ENCODE measurements at regions not wholly inside any gene's neighbourhood (a gene's known extent, or its start where the extent isn't known, plus 50 kb on each side); places are given as distances from the start of the nearest gene placed in this dataset.

GRCh38 chr12:92463171-92463570 is 239.6 kb upstream of the PLEKHG7 start:
- no peak for DNase-seq (ENCODE audit: low read depth)

- no peak for DNase-seq (ENCODE audit: low read depth)
Measured at GRCh38 chr12:92462527-92462926, 240.3 kb upstream of the PLEKHG7 start.

- DNase-seq (ENCODE audit: low read depth) = no peak
Measured at GRCh38 chr12:92462049-92462448, 240.7 kb upstream of the PLEKHG7 start.

DNA sequence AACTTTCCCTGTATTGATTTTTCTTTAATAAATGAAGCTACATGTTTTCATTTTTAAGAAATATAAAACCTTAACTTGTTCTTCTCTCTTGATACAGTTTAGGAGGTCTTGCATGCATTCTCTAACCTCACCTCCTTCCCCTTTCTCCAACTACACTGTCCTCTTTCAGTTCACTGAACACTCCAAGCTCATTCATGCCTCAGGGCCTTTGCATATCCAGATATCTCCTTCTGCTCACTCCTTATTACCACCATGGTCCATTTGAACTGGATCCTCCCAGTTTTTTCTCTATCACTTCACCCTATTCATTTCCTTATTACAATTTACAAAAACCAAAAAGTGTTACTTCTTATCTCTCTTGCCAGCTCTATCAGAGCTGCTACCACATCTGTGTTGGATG is 242.9 kb upstream of the PLEKHG7 start:
- no peak for DNase-seq (ENCODE audit: low read depth)

DNA sequence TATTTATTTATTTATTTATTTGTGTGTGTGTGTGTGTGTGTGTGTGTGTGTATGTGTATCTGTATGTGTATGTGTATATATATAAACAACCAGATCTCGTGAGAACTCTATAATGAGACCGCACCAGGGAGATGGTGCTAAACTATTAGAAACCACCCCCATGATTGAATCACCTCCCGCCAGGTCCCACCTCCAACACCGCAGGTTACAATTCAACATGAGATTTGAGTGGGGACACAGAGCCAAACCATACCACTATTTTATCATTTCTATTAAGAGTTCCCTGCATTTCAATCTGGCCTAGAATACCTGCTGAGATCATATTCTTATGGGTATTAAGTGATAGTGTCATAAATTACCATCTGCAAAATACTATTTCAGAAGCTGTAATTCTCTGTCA is 243.8 kb upstream of the PLEKHG7 start:
- no peak for DNase-seq (ENCODE audit: low read depth)

- DNase-seq (ENCODE audit: low read depth) = no peak
Measured at GRCh38 chr12:92457458-92458180, 245.2 kb upstream of the PLEKHG7 start.

GRCh38 chr12:92452763-92453162 is 250.0 kb upstream of the PLEKHG7 start:
- DNase-seq (ENCODE audit: low read depth) = no peak

DNA sequence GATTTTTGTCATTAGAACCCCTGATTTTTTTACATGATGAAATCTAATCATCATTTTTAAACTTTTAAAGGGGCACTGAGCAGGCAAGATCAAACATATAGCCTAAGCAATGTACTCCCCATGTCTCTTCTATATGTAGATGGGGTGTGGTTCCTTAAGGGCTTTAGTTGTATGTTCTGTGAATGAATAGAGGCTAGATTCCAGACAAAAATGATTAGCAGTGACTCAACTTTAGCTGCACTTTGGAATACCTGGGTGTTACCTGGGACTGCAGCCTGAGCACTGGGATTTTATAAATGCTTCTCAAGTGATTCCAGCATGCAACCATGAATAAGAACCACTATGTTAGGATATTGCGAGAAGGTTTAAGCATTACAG is 256.7 kb upstream of the PLEKHG7 start:
- no peak for DNase-seq (ENCODE audit: low read depth)

GRCh38 chr12:92445253-92446082 is 257.3 kb upstream of the PLEKHG7 start:
- DNase-seq (ENCODE audit: low read depth) = no peak

GRCh38 chr12:92444763-92445162 is 258.0 kb upstream of the PLEKHG7 start:
- DNase-seq (ENCODE audit: low read depth) = no peak

- DNase-seq (ENCODE audit: low read depth) = no peak
Measured at GRCh38 chr12:92442782-92443181, 260.0 kb upstream of the PLEKHG7 start.

GRCh38 chr12:92440072-92440471 is 262.7 kb upstream of the PLEKHG7 start:
- no peak for DNase-seq (ENCODE audit: low read depth)

- no peak for DNase-seq (ENCODE audit: low read depth)
Measured at GRCh38 chr12:92439420-92439805, 263.4 kb upstream of the PLEKHG7 start.

- no peak for DNase-seq (ENCODE audit: low read depth)
Measured at GRCh38 chr12:92438641-92439419, 264.0 kb upstream of the PLEKHG7 start.

DNA sequence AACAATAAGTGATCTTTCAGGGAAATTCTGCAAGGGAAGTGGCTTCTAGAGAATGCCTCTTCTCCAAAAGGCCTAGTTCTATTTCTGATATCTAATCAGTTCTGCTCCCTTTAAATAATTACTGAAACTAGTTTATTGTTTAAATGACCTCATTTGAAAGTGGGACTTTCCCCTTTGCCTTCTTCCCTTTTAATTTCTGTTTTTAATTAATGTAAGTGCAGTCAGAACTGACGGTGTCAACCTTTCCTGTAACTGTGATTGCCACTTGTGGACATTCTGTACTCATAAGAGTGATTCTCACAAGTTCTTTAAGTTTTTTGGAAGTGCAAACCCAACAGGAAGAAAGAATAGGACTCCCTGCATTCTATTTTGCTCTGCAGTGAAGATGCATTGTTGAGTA is 265.3 kb upstream of the PLEKHG7 start:
- no peak for DNase-seq (ENCODE audit: low read depth)

DNA sequence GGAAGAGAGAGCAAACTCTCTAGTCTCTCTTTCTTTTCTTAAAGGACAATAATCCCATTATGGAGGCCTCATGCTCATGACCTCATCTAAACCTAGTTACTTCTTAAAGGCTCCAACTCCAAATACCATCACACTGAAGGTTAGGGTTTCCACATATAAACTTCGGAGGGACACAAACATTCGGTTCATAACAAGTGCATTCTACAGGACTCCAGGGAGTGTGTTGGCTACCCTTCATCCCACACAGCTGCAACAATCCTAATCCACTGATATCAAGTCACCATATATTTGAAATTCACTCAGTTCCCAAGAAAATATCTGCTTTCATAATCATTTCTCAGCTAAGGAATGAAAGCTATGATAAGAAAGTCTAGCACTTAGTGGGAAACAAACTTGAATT is 265.9 kb upstream of the PLEKHG7 start:
- no peak for DNase-seq (ENCODE audit: low read depth)

- DNase-seq (ENCODE audit: low read depth) = no peak
Measured at GRCh38 chr12:92434607-92435025, 268.2 kb upstream of the PLEKHG7 start.

DNA sequence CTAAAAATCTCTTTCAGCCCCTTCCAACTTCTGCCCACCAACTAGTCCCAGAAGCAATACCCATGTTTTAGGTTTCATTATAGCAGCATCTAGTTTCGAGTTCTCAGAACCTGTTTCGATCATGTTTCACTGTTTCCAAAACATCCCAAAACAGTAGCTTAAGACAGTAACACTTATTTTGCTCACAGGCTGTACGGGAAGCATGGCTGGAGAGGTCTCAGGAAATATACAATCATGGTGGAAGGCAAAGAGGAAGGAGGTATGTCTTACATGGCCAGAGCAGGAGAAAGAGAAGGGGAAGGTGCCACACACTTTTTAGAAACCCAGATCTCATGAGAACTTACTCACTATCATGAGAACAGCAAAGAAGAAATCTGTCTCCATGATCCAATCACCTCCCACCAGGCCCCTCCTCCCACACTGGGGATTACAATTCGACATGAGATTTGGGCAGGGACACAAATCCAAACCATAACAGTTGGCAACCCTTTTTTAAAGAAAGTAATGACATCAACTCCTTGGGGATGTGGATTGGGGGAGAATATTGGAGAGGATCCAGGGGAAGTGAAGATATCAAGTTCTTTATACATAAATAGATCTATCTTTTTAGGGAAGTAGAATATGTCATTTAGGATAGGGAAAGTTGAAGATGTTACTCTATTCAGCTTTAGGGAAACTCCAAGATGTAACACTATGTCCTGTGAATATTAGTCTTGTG is 269.9 kb upstream of the PLEKHG7 start:
- DNase-seq (ENCODE audit: low read depth) = no peak

- no peak for DNase-seq (ENCODE audit: low read depth)
Measured at GRCh38 chr12:92431146-92431545, 271.6 kb upstream of the PLEKHG7 start.

- no peak for DNase-seq (ENCODE audit: low read depth)
Measured at GRCh38 chr12:92426332-92426731, 276.5 kb upstream of the PLEKHG7 start.

- no peak for DNase-seq (ENCODE audit: low read depth)
Measured at GRCh38 chr12:92425165-92425564, 277.6 kb upstream of the PLEKHG7 start.

DNA sequence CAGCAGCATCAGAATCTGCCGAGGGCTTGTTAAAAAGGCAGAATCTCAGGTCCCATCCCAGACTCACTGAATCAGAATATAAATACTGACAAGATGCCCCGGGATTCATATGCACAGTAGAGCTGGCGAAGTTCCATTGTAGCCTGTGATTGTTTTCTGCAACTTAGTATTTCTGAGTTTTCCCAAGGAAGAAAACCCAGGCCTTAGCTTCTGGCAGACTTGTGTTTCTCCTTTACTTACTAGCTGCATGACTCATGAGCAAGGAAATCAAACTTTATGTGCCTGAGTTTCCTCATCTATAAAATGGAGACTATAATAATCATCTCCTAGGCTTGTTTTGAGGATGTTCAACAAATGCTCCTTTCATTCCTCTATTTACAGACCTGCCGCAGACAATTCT is 278.5 kb upstream of the PLEKHG7 start:
- DNase-seq (ENCODE audit: low read depth) = no peak

All from stimulated activated CD8-positive, alpha-beta memory T cell treated with anti-CD3 and anti-CD28 coated beads, Interleukin-15, amount 100 ng/mL, for 24 hours (primary cell).